BLaER1 treated with 17β-estradiol and CSF1 and Interleukin-3, amounts not matched to agents 10 nM and 100 nM (cell line): ENCODE measurements at regions not wholly inside any gene's neighbourhood (a gene's known extent, or its start where the extent isn't known, plus 50 kb on each side); places are given as distances from the start of the nearest gene placed in this dataset.

ENCODE experiments used
- H3K27ac ChIP-seq, 11 experiments: shearing (Covaris generic); formaldehyde crosslinking; 2 replicates each; pipeline ENCODE4 v1.8.1; 2022
- H3K27me3 ChIP-seq, 11 experiments: shearing (Covaris generic); formaldehyde crosslinking; 2 replicates each; pipeline ENCODE4 v1.8.1; 2022
- H3K36me3 ChIP-seq, 11 experiments: shearing (Covaris generic); formaldehyde crosslinking; 2 replicates each; pipeline ENCODE4 v1.8.1; 2022
- H3K4me1 ChIP-seq, 10 experiments: shearing (Covaris generic); formaldehyde crosslinking; 2 replicates each; pipeline ENCODE4 v1.8.1; 2022
- H3K4me2 ChIP-seq, 11 experiments: shearing (Covaris generic); formaldehyde crosslinking; 2 replicates each; pipeline ENCODE4 v1.8.1; 2022
- H3K4me3 ChIP-seq, 10 experiments: shearing (Covaris generic); formaldehyde crosslinking; 2 replicates each; pipeline ENCODE4 v1.8.1; 2022
- H3K9ac ChIP-seq, 11 experiments: shearing (Covaris generic); formaldehyde crosslinking; 2 replicates each; pipeline ENCODE4 v1.8.1; 2022
- H3K9me3 ChIP-seq, 11 experiments: shearing (Covaris generic); formaldehyde crosslinking; replicated peaks in 1 of 11; 2 replicates each; pipeline ENCODE4 v1.8.1; 2022
- H4K20me1 ChIP-seq, 11 experiments: shearing (Covaris generic); formaldehyde crosslinking; 2 replicates each; pipeline ENCODE4 v1.8.1; 2022
- Cebpa-rat ChIP-seq, 11 experiments: shearing (Covaris generic); IDR thresholded peaks; 2 replicates each; pipeline ENCODE4 v1.8.1; 2022

DNA sequence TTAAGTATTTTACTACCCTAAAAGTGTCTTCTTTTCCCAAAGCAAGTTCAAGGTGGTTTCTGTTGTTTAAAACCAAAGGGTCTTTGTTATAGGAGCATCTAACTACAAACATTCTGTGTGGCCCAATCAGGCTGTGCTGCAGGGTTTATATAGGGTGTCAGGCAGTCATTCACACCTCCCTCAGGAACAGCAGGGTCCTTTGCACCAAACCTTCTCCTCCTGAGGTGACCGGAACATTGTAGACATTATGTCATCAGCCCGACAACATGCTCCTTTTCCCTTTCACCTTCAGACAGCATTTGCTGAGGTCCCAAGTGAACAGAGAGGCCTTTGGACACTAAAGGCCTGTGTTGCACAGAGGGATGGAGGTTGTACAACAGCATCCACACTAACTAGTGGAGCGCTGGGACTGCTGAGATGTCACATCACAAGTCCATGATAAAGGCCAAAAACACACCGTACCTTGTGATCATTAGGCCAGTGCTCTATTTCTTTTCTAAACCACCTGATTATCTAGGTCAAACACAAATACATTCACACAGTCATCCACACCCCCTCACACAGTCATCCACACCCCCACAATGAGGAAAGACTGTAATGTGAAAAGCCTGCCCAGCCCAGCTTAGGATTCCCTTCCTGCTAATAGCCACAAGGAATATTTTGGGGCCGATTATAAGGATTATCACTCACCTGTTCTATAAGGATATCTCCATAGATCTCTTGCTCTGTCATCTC, 123.8 kb upstream of the VLDLR start:
- Histone ChIP-seq H3K4me3 (no peak overlapping the region), H3K4me2 (no peak overlapping the region), H3K27ac (no peak overlapping the region), H3K9ac (no peak overlapping the region), H3K27me3 (no peaks in the 10 kb centered on the region), H4K20me1 (no peaks in the 10 kb centered on the region; a peak in 1 of 22 replicates), H3K4me1 (no peaks in the 10 kb centered on the region), H3K9me3 (peaks cover 0 to 8% (median 0%) of the 10 kb centered on the region in 11 experiments; a peak in 3 of 22 replicates), H3K36me3 (peaks cover 0 to 14% (median 2%) of the 10 kb centered on the region in 11 experiments; a peak in 9 of 22 replicates)
- no peak for TF ChIP-seq Cebpa-rat (IDR thresholded peaks at IDR 0.05)

DNA sequence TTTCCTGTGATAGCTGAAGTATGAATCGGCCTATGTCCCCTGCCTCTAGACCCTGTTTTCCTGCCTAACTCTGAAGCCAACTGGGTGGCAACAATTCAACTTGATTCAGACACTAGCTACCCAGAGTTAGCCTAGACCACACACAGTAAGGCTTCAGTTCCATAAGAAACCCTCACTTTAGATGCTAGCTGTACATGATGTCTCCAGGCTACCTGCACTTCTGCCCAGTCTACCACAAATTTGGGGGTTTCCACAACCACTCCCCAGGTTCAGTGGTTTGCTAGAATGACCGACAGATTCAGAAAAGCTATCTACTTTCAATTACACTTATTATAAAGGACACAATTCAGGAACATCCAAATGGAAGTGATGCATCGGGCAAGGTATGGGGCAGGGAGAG, 119.4 kb upstream of the VLDLR start:
- Histone ChIP-seq H3K9ac (no peak overlapping the region), H3K4me3 (no peak overlapping the region), H3K4me2 (no peak overlapping the region), H4K20me1 (no peaks in the 10 kb centered on the region; a peak in 1 of 22 replicates), H3K36me3 (peaks cover 0 to 32% (median 7%) of the 10 kb centered on the region in 11 experiments; a peak in 8 of 22 replicates), H3K9me3 (peaks cover 0 to 8% (median 0%) of the 10 kb centered on the region in 11 experiments; a peak in 3 of 22 replicates), H3K27ac (no peak overlapping the region), H3K27me3 (no peaks in the 10 kb centered on the region), H3K4me1 (no peaks in the 10 kb centered on the region)
- TF ChIP-seq Cebpa-rat (IDR thresholded peaks at IDR 0.05): no peak

DNA sequence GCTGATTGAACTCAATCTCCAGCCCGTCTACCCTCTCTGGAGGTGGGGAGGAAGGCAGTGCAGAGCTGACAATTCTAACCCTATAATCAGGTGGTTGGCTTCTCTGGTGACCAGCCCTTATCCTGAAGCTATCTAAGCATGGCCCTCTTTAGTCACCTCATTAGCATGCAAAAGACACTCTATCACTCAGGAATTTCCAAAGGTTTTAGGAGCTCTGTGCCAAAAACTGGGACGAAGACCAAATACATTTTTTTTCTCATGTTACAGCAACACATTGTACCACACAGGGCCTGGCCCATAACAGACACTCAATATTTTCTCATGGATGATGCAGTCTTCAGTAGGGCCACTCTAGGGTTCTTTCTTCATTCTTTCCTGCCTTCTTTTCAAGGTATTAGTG, 118.8 kb upstream of the VLDLR start:
- TF ChIP-seq Cebpa-rat (IDR thresholded peaks at IDR 0.05): no peak
- Histone ChIP-seq H3K9ac (no peak overlapping the region), H3K4me3 (no peak overlapping the region), H3K27ac (no peak overlapping the region), H3K27me3 (no peaks in the 10 kb centered on the region), H3K9me3 (peaks cover 0 to 8% (median 0%) of the 10 kb centered on the region in 11 experiments; a peak in 3 of 22 replicates), H3K36me3 (peaks cover 0 to 32% (median 7%) of the 10 kb centered on the region in 11 experiments; a peak in 8 of 22 replicates), H4K20me1 (no peaks in the 10 kb centered on the region; a peak in 1 of 22 replicates), H3K4me2 (no peak overlapping the region), H3K4me1 (no peaks in the 10 kb centered on the region)

DNA sequence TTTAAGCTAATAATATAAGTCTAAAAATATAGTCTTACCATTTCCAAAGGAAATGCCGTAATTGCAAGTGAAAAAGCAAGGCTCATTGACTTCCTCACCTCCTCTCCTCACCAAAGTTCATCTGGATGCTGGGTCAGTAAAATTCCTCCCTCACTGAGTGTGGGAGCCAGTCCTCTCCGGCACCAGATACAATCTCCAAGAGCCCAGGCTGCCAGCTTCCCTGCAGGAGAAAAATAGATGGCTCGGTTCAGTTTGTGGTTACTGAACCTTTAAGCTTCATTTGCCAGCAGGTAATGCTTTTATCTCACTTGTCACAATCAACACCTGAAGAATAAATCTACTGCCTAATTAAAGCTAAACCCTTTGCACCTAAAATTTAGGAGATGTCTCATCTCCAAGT, 115.3 kb upstream of the VLDLR start:
- no peak overlapping the region for H3K4me3 ChIP-seq
- H3K27ac ChIP-seq: no peak overlapping the region
- no peaks in the 10 kb centered on the region for H3K27me3 ChIP-seq
- H3K36me3 ChIP-seq: peaks cover 0 to 35% (median 7%) of the 10 kb centered on the region in 11 experiments; a peak in 9 of 22 replicates
- H4K20me1 ChIP-seq: no peaks in the 10 kb centered on the region
- no peaks in the 10 kb centered on the region for H3K4me1 ChIP-seq
- TF ChIP-seq Cebpa-rat (IDR thresholded peaks at IDR 0.05): no peak
- H3K9ac ChIP-seq: no peak overlapping the region
- H3K9me3 ChIP-seq: peaks cover 0 to 13% (median 0%) of the 10 kb centered on the region in 11 experiments; a peak in 5 of 22 replicates
- H3K4me2 ChIP-seq: no peak overlapping the region

DNA sequence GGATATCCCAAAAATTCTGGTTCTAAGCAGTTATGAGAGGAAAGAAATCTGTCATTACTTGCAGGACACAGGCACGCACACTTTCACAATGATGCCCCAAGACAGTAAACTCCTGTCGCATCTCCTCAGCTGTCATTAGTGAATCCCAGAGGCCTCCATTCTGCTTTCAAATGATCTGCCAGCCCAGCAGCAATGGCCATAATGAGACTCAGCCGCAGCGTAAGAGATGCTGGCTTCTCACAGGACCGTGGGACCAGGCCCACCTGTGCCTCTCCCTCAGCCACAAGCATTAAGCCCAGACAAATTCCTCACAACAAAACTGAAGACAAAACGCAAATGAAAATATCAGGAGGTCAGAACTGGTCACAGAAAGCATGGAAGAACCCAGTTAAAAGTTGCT, 98.0 kb upstream of the VLDLR start:
- H3K4me2 ChIP-seq: no peak overlapping the region
- no peak overlapping the region for H3K9ac ChIP-seq
- peaks cover 15 to 45% (median 28%) of the 10 kb centered on the region in 11 experiments; a peak in 19 of 22 replicates for H3K36me3 ChIP-seq
- no peaks in the 10 kb centered on the region for H3K27me3 ChIP-seq
- TF ChIP-seq Cebpa-rat (IDR thresholded peaks at IDR 0.05): no peak
- no peaks in the 10 kb centered on the region for H4K20me1 ChIP-seq
- H3K27ac ChIP-seq: no peak overlapping the region
- H3K4me1 ChIP-seq: no peaks in the 10 kb centered on the region; a peak in 1 of 20 replicates
- H3K4me3 ChIP-seq: no peak overlapping the region
- H3K9me3 ChIP-seq: peaks cover 42 to 56% (median 51%) of the 10 kb centered on the region in 11 experiments

DNA sequence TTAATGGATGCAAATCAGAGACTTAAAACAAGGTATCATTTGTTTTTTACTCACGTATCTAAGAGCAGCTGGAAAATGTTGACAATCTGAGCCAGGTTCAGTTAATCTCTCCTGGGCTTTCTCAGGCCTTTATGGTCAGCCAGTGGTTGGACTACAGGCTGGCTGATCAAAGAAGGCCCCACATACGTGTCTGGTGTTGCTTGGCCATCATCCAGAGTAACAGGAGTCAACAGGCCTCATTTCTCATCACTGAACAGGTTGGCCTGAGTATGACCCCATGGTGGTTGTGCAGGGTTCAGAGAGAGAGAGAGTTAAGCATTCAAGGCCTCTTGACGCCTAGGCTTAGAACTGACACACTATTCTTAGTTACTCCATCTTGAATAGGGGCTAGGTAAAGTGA, 97.0 kb upstream of the VLDLR start:
- Histone ChIP-seq H3K9ac (no peak overlapping the region), H3K27ac (no peak overlapping the region), H4K20me1 (no peaks in the 10 kb centered on the region), H3K4me3 (no peak overlapping the region), H3K4me1 (no peaks in the 10 kb centered on the region; a peak in 1 of 20 replicates), H3K27me3 (no peaks in the 10 kb centered on the region), H3K9me3 (peaks cover 32 to 46% (median 41%) of the 10 kb centered on the region in 11 experiments), H3K36me3 (peaks cover 15 to 41% (median 28%) of the 10 kb centered on the region in 11 experiments; a peak in 19 of 22 replicates), H3K4me2 (no peak overlapping the region)
- no peak for TF ChIP-seq Cebpa-rat (IDR thresholded peaks at IDR 0.05)

DNA sequence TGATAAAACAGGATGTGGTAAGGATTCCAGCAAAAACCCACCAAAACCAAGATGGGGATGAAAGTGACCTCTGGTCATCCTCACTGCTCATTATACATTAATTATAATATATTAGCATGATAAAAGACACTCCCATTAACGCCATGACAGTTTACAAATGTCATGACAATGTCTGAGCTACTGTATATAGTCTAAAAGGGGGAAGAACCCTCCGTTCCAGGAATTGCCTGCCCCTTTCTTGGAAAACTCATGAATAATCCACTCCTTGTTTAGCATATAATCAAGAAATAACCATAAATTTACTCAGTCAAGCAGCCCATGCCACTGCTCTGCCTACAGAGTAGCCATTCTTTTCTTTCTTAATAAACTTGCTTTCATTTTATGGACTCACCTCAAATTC, 96.4 kb upstream of the VLDLR start:
- Histone ChIP-seq H3K9me3 (peaks cover 26 to 41% (median 37%) of the 10 kb centered on the region in 11 experiments), H3K9ac (no peak overlapping the region), H3K4me1 (no peaks in the 10 kb centered on the region; a peak in 1 of 20 replicates), H3K4me3 (no peak overlapping the region), H4K20me1 (no peaks in the 10 kb centered on the region), H3K4me2 (no peak overlapping the region), H3K27me3 (no peaks in the 10 kb centered on the region), H3K36me3 (peaks cover 15 to 36% (median 28%) of the 10 kb centered on the region in 11 experiments; a peak in 19 of 22 replicates), H3K27ac (no peak overlapping the region)
- TF ChIP-seq Cebpa-rat (IDR thresholded peaks at IDR 0.05): no peak

DNA sequence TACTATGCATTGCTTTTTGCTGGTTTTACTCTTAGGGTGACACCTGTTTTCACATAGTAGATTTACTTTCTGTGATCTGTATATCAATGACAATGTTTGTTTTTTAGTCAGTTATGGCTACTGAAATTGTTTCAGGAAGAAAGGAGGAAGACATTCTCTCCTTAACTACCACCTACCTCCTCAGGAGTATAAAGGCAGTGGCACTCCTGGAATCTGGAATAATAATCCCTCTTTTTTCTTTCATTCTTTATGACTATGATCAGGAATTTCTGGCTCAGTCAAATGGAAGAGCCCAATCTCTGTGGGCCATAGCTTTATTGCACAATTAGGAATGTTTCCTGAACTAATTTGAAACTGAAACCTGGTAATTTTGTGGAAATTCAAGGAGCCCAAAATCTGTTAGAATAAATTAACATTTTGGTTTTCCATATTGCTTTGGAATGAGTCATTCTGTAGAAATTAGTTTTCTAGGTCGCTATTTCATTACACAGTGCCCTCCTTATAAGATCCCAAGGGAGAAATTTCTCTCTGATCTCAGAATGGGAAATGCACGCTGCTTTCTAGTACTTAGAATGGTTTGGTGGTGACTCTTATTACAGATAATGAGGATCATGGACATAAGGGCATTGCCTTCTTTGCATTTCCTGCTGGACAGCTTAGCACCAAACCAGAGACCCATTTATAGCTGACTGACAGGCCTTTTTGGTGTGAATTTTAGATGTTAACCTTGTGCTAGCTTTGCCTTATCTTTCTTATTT, 95.3 kb upstream of the VLDLR start:
- Histone ChIP-seq H3K9me3 (peaks cover 15 to 30% (median 26%) of the 10 kb centered on the region in 11 experiments), H3K4me2 (no peak overlapping the region), H3K27ac (no peak overlapping the region), H3K27me3 (no peaks in the 10 kb centered on the region), H4K20me1 (no peaks in the 10 kb centered on the region), H3K36me3 (peaks cover 6 to 29% (median 17%) of the 10 kb centered on the region in 11 experiments; a peak in 18 of 22 replicates), H3K4me3 (no peak overlapping the region), H3K9ac (no peak overlapping the region), H3K4me1 (no peaks in the 10 kb centered on the region; a peak in 1 of 20 replicates)
- TF ChIP-seq Cebpa-rat (IDR thresholded peaks at IDR 0.05): no peak

DNA sequence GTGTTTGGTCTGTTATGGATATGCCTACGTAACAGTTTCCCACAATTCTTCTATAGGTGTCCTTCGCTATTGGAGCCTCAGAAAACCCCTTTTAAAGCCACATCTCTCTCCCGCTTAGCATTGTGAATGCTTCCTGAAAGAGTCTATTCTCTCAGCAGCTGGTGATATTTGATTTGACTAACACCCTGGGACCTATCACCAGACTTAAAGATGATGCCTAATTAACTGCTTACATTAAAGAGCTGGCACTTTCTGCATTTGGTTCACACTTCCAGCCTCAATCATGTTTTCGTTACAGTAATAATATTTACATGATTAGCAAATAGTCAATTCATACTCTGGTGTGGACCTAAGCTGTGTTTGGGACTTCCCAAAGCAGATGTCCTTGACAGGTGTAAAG, 90.1 kb upstream of the VLDLR start:
- Histone ChIP-seq H3K9me3 (peaks cover 9 to 20% (median 15%) of the 10 kb centered on the region in 11 experiments; a peak in 19 of 22 replicates), H3K27me3 (no peaks in the 10 kb centered on the region), H3K27ac (no peak overlapping the region), H3K4me3 (no peak overlapping the region), H3K36me3 (peaks cover 0 to 45% (median 15%) of the 10 kb centered on the region in 11 experiments; a peak in 12 of 22 replicates), H3K4me1 (no peaks in the 10 kb centered on the region; a peak in 1 of 20 replicates), H4K20me1 (no peaks in the 10 kb centered on the region), H3K4me2 (no peak overlapping the region), H3K9ac (no peak overlapping the region)
- no peak for TF ChIP-seq Cebpa-rat (IDR thresholded peaks at IDR 0.05)
